ENCODE measurements at regions not wholly inside any gene's neighbourhood (a gene's known extent, or its start where the extent isn't known, plus 50 kb on each side); places are given as distances from the start of the nearest gene placed in this dataset.

DNA sequence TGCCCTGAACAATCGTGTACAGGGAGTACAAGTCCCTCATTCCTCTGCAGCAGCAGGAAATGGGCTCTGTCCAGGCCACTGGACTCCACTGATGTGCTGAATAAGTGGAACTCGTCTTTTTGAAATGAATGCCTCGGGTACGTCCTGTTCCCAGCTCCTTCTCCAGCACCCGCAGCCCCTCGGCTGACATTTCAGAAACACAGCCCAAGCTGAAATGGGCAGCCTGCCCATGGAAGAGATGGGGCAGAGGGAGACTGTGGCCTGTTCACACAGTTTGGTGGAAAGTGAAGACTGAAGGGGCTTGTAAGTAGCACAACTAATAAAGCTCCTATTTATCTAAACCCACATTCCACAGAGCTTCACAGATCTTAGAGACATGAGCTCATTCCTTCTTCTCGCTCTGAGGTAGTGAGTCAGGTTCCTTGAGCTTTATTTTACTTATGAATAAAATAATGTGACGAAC is 498.6 kb downstream of the TXNL1 start:
- no peak overlapping the region for H3K27ac Mint-ChIP-seq
- H3K4me1 Mint-ChIP-seq (ENCODE audit: low read depth in 2 of 2), result no peaks in the 10 kb centered on the region
- no peak for ATAC-seq

DNA sequence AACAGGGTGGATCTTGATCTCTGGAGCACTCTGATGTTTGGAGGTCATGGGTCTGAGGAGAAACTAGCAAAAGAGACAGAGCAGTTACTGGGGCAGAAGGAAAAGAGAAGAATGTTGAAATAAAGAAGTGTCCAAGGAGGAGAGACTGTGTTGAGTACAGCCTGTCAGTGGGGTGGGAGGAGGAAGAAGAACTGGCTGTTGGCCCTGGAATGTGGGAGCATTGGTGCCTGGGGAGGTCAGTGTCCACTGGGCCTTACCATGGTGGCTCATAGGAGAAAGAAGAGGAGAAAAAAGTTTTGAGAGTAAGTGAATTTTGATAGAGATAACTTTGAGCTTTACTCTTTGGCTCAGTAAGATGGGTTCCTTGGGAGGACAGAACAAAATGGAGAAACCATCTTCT is 499.0 kb downstream of the TXNL1 start:
- H3K36me3 Mint-ChIP-seq, result no peaks in the 10 kb centered on the region
- DNase-seq (ENCODE audit: low spot score) (no peak), ATAC-seq (no peak)
- H3K27ac Mint-ChIP-seq, result no peak overlapping the region
- H3K27me3 Mint-ChIP-seq, result no peaks in the 10 kb centered on the region
- no peaks in the 10 kb centered on the region for H3K4me1 Mint-ChIP-seq (ENCODE audit: low read depth in 2 of 2)
- no peak overlapping the region for H3K4me3 Mint-ChIP-seq
- H3K9me3 Mint-ChIP-seq, result peaks cover 2% of the 10 kb centered on the region

More for the DNA sequence above, 498.6 kb downstream of the TXNL1 start:
- H3K27me3 Mint-ChIP-seq, result no peaks in the 10 kb centered on the region
- no peak overlapping the region for H3K4me3 Mint-ChIP-seq
- no peaks in the 10 kb centered on the region for H3K36me3 Mint-ChIP-seq
- H3K9me3 Mint-ChIP-seq, result peaks cover 2% of the 10 kb centered on the region
- no peak for DNase-seq (ENCODE audit: low spot score)

DNA sequence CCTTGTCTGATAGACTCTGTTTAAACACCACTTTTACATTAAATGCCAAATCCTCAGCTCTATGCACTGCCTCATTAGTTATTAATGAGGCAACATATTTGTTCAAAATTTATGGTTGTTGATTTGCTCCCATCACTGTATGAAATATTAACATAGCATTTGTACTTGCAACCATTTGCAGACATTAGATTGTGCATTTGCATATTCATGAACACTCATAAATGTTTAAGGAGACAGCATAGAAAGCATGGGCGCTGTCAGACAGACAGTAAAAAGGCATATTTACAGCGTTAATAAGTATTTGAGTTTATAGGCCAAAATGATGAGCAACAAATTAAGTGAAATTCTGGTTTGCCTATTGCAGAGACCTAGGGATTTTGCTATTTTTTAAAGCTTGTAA is 502.3 kb downstream of the TXNL1 start:
- Mint-ChIP-seq H3K4me3 (no peak overlapping the region), H3K9me3 (peaks cover 2% of the 10 kb centered on the region), H3K36me3 (no peaks in the 10 kb centered on the region), H3K27me3 (no peaks in the 10 kb centered on the region), H3K4me1 (ENCODE audit: low read depth in 2 of 2) (no peaks in the 10 kb centered on the region), H3K27ac (no peak overlapping the region)
- ATAC-seq, result no peak
- DNase-seq (ENCODE audit: low spot score), result no peak

DNA sequence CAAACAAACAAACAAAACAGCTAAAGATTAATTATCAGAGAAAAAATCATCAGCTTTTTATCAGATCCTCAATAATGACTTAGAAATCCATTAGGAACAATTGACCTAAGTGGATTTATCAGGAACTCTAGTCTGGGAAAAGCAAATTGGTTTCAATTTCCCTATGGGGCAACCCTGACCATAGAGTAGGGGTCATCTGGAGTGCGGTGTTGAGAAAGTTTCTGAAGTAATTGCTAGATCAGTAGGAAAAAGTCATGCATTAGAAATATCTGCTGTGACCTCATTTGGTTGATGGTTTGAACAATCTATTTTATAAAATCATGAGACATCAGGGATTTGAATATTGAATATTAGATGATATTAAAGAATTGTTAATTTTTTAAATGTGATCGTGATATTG is 507.9 kb downstream of the TXNL1 start:
- no peak overlapping the region for H3K4me3 Mint-ChIP-seq
- no peaks in the 10 kb centered on the region for H3K36me3 Mint-ChIP-seq
- DNase-seq (ENCODE audit: low spot score) (no peak), ATAC-seq (no peak)
- peaks cover 7% of the 10 kb centered on the region for H3K9me3 Mint-ChIP-seq
- no peaks in the 10 kb centered on the region for H3K4me1 Mint-ChIP-seq (ENCODE audit: low read depth in 2 of 2)
- H3K27ac Mint-ChIP-seq, result no peak overlapping the region
- no peaks in the 10 kb centered on the region for H3K27me3 Mint-ChIP-seq

DNA sequence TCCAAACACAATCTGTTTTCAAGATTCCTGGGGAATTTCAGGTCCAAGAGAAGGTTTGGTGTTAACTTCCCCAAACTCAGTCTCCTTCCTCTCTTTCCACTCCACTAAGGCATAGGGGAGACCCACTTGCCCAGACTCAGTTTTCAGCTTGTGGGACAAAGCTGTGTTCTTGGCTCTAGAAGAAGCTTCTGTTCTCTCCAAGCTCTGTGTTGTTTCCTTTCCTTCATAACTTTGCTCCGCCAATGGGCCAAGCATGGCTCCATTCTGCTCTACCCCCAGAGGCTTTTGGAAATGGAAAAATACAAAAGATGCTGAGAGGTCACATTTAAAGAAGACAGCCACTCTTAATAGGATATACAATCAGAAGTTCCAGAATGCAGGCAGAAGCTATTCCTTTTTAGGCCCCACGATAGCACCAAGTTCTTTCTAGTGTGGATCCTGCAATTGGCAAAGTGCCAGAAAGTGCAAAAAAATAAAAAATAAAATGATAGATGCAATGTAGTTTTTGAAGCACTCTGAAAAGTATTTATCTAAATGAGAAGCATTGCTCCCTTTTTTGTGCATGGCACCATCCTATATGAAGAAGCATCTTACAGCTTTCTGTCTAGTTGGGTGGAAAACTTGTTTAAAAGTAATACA is 510.1 kb downstream of the TXNL1 start:
- Mint-ChIP-seq H3K4me1 (ENCODE audit: low read depth in 2 of 2) (no peaks in the 10 kb centered on the region), H3K27ac (no peak overlapping the region), H3K27me3 (no peaks in the 10 kb centered on the region), H3K4me3 (no peak overlapping the region), H3K36me3 (no peaks in the 10 kb centered on the region), H3K9me3 (peaks cover 7% of the 10 kb centered on the region)
- no peak for DNase-seq (ENCODE audit: low spot score)
- ATAC-seq, result no peak

DNA sequence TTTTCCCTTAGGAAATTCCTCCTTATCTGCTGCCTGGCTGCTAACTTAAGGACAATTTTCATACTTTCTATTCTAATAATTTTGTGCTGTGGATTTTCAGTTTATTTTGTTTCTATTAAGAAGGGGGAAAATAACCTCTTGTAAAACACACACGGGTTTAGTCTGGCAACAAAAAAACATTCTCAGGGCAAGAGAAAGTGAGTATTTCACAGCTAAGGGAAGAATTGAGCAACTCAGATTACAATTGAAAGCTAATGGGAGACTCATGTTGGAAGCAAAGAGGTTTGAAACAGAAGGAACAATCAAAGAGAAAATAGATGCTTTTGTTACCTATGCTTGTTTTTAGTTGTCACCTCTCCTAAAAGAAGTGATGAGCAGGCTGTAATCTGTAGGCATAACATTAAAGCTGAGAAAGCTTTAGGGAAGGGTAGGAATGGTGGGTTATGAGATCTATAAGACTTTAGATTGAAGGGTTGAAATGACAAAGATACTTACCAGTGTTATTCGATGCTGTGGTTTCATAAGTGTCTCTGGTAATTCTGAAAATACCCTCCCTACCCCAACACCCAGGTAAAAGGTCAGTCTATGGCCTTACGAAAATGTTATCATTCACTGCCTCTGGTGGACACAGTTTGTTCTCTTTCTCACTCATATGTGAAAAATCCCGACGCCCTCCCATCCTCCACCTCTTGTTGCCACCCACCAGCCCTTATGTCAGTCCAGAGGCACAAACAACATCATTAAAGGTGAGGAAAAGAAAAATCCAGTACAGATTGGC is 510.9 kb downstream of the TXNL1 start:
- no peaks in the 10 kb centered on the region for H3K27me3 Mint-ChIP-seq
- DNase-seq (ENCODE audit: low spot score), result no peak
- H3K27ac Mint-ChIP-seq, result no peak overlapping the region
- H3K4me3 Mint-ChIP-seq, result no peak overlapping the region
- ATAC-seq, result no peak
- H3K4me1 Mint-ChIP-seq (ENCODE audit: low read depth in 2 of 2), result no peaks in the 10 kb centered on the region
- no peaks in the 10 kb centered on the region for H3K36me3 Mint-ChIP-seq
- peaks cover 7% of the 10 kb centered on the region for H3K9me3 Mint-ChIP-seq

DNA sequence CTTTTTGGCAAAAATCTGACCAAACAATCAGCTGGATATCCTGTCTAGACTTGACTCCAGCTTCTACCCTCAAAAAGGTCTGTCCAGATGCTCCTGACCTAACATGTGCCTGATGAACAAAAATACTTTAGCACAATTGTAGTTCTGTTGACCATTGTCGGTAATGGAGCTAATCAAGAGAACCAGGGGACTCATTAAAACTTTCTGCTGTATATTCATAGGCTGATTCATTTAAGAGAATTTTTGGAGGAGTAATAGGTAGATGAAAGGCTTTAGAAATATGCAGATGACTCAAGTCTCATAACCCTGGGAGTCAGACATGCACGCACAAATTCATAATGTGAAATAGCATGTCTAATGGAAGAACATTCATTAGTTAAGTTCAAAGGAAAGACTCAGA is 514.2 kb downstream of the TXNL1 start:
- Mint-ChIP-seq H3K9me3 (no peaks in the 10 kb centered on the region), H3K27me3 (no peaks in the 10 kb centered on the region), H3K27ac (no peak overlapping the region), H3K4me1 (ENCODE audit: low read depth in 2 of 2) (no peaks in the 10 kb centered on the region), H3K36me3 (no peaks in the 10 kb centered on the region), H3K4me3 (no peak overlapping the region)
- ATAC-seq (no peak), DNase-seq (ENCODE audit: low spot score) (no peak)

DNA sequence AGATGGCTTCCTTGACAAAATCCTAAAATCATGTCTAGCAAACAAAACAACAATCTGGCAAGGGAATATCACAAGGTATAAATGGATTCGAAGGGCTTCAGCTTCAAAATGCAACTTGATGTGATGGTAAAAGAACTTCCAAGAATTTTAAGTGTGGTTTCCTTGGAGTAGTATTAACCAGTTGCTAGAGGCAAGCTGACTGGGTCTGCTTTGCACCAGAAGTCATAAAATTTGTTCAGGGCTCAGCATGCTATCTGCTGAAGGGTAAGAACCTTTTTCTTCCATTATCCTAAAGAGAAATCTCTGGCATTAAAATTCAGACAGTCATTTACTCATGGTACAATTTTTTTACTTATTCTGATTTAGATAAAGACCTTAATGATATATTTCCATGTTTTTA is 516.7 kb downstream of the TXNL1 start:
- H3K4me1 Mint-ChIP-seq (ENCODE audit: low read depth in 2 of 2), result no peaks in the 10 kb centered on the region
- H3K4me3 Mint-ChIP-seq, result no peak overlapping the region
- no peak overlapping the region for H3K27ac Mint-ChIP-seq
- no peak for ATAC-seq
- H3K27me3 Mint-ChIP-seq, result no peaks in the 10 kb centered on the region
- no peaks in the 10 kb centered on the region for H3K9me3 Mint-ChIP-seq
- no peaks in the 10 kb centered on the region for H3K36me3 Mint-ChIP-seq
- no peak for DNase-seq (ENCODE audit: low spot score)

DNA sequence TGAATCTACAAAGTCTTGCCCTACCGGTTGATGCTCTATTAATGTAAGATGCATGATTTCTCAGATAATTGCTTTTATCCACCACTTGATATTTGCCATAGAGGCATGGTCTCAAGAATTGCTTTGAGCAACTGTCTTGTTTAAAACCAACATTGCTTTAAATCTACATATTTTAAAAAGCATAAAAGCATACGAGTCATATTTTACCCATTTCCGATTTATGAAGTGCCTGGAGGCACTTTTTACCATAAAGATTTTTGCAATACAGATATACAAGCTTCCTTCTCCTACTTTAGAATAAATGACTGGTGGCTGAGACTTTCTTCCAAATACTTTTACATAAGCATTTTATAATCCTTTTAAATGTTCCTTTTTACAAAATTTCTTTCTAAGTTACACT is 517.6 kb downstream of the TXNL1 start:
- no peaks in the 10 kb centered on the region for H3K9me3 Mint-ChIP-seq

DNA sequence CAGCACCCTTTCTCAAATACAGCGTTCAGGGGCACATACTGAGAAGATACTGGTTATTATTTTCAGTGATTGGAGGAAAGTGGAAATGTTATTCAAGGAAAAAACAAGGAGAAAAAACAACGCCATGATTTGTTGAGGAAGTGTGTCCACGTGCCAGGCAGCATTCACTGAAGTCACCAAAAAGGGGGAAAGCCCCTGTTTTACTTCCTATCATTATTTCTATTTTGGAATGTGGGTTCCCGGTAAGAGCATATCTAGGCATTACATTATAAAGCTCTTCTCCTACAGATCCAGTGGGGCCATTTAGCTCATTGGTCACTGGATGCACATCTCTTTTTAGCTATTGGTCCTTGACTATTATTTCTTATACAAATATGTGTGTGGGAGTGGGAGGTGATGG is 518.7 kb downstream of the TXNL1 start:
- DNase-seq (ENCODE audit: low spot score), result no peak
- ATAC-seq, result no peak
- no peak overlapping the region for H3K27ac Mint-ChIP-seq
- H3K4me3 Mint-ChIP-seq, result no peak overlapping the region
- H3K27me3 Mint-ChIP-seq, result no peaks in the 10 kb centered on the region
- H3K4me1 Mint-ChIP-seq (ENCODE audit: low read depth in 2 of 2), result no peaks in the 10 kb centered on the region
- H3K36me3 Mint-ChIP-seq, result no peaks in the 10 kb centered on the region
- no peaks in the 10 kb centered on the region for H3K9me3 Mint-ChIP-seq

More for the DNA sequence above, 517.6 kb downstream of the TXNL1 start:
- Mint-ChIP-seq H3K4me3 (no peak overlapping the region), H3K27ac (no peak overlapping the region), H3K4me1 (ENCODE audit: low read depth in 2 of 2) (no peaks in the 10 kb centered on the region), H3K27me3 (no peaks in the 10 kb centered on the region), H3K36me3 (no peaks in the 10 kb centered on the region)
- ATAC-seq (no peak), DNase-seq (ENCODE audit: low spot score) (no peak)

DNA sequence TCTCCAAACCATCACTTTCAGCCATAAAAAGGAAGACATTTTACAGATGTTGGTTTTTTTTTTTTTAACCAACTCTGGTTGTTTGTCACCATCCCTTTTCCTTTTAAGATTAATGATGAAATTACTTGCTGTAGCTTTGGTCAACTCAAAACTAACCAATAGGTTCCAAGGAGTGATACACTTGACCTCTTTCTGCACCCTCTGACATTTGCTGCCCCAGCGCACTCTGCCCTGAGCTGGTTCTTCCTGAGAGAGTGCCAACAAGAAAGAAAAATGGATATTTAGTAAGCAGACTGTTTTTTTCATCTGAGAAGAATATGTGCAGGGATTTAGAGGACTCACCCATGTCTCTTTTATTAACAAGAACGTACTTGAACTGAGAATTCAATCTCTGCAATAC is 520.0 kb downstream of the TXNL1 start:
- Mint-ChIP-seq H3K27ac (no peak overlapping the region), H3K36me3 (no peaks in the 10 kb centered on the region), H3K27me3 (no peaks in the 10 kb centered on the region), H3K9me3 (peaks cover 4% of the 10 kb centered on the region), H3K4me1 (ENCODE audit: low read depth in 2 of 2) (peaks cover 0 to under 1% of the 10 kb centered on the region in 2 donors), H3K4me3 (no peak overlapping the region)
- DNase-seq (ENCODE audit: low spot score), result no peak
- no peak for ATAC-seq

DNA sequence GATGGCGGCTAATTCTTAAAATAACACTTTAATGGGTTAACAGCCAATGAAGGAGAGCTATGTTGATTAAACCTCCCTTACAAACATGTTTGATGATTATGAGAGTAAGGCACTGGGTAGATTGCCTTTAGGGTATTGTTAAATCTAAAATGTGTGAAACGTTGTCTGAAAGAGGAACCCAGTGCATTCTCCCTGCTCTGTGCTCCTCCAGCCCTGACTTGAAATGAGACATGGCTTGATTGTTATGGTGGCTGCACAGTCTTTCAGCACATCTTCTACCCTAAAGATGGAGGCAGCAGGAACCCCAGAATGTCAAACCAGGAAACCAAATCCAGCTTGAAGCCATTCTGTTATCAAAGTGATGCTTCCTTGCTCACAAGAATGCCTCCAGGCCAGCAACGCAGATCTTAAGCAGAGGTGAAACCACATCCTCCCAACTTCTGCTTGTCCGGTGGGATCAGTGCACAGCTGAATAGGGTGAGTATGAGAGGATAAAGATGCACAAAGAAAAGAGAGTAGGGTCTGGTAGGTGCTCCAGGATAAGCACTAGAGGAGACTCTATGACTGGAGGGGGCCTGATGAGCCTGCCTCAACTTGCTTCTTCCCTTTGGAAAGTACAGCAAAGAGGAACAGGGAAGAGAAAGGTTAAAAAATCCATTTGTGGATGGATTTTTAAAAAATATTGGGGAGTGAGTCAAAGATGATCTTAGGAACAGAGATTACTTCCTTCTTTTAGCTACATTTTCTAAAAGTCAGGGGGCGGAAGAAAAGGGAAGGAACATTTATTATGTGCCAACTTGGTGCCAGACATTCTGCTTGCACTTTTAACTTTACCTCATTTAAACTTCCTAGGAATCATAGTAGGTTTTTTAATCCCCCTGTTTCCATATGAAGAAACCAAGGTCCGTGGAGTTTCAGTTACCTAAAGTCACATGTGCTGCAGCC is 523.0 kb downstream of the TXNL1 start:
- Mint-ChIP-seq H3K27ac (no peak overlapping the region), H3K36me3 (no peaks in the 10 kb centered on the region), H3K4me1 (ENCODE audit: low read depth in 2 of 2) (peaks cover 0 to 12% of the 10 kb centered on the region in 2 donors), H3K27me3 (no peaks in the 10 kb centered on the region), H3K4me3 (no peak overlapping the region), H3K9me3 (peaks cover 4% of the 10 kb centered on the region)
- no peak for DNase-seq (ENCODE audit: low spot score)
- ATAC-seq, result no peak

DNA sequence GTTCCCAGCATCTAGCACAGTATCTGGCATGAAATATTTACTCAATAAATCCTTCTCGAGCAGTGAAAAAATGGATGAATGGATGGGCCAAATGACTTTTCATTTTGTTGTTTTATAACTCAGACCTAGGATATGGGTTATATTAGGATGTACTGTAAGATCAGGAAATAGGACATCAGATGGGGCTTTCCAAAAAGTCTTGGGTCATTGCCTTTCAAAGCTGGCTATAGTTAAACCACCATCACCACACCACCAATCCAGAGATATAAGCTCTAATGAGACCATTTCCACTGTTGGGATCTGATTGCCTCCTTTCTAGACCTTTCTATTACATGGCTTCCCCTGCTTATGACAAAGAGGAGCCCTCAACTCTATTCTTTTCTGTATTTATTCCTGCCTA is 525.0 kb upstream of the TCF4 start:
- no peak overlapping the region for H3K27ac Mint-ChIP-seq
- H3K4me1 Mint-ChIP-seq (ENCODE audit: low read depth in 2 of 2), result peaks cover 0 to 12% of the 10 kb centered on the region in 2 donors
- no peak overlapping the region for H3K4me3 Mint-ChIP-seq
- no peak for DNase-seq (ENCODE audit: low spot score)
- no peaks in the 10 kb centered on the region for H3K36me3 Mint-ChIP-seq
- peaks cover 0 to 3% of the 10 kb centered on the region in 2 donors for H3K27me3 Mint-ChIP-seq
- peaks cover 10% of the 10 kb centered on the region for H3K9me3 Mint-ChIP-seq
- no peak for ATAC-seq
